HK-2 (cell line): ENCODE measurements at regions not wholly inside any gene's neighbourhood (a gene's known extent, or its start where the extent isn't known, plus 50 kb on each side); places are given as distances from the start of the nearest gene placed in this dataset.
"Not testable (repeated sequence)": the region's sequence is repeated elsewhere in the genome, so short reads cannot be mapped to it uniquely, and the experiment has no call there.

Source experiments
- DNase-seq: peaks from one replicate; pipeline ENCODE4 v3.0.0-alpha.2; 2018; ENCODE audit not compliant: unreplicated experiment

DNA sequence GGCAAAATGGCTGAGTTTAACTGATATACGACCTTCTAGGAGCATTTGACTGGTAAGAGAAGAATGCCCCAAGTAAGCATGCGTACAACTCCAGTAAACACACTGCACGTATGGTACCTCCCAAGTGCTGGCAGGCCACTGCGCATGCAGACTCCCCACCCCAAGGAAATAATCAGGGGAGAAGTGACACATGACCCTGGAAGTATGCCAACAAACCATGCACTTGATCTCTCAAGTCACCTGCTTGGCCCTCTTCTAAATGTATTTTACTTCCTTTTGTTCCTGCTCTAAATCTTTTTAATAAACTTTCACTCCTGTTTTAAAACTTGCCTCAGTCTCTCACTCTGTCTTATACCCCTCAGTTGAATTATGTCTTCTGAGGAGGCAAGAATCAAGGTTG, 129.8 kb upstream of the COL5A2 start:
- DNase-seq, result no peak

- DNase-seq, result no peak
Observed at GRCh38 chr2:189312211-189312610, 129.1 kb upstream of the WDR75 start.

DNA sequence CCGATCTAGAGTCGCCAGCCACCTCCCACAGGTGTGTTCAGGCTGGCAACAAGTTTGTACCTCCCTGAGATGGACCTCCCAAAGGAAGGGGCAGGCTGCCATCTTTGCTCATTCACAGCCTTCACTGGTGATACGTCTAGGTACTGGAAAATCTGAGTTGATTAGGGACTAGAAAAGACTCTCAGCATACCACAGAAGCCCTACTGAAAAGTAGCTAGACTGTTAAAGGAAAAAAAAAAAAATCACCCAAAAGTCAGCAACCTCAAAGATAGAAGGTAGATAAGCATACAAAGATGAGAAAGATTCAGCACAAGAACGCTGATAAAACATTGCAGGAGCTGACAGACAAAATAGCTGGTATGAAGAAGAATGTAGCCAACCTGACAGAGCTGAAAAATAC, 128.6 kb upstream of the WDR75 start:
- DNase-seq, result no peak

DNA sequence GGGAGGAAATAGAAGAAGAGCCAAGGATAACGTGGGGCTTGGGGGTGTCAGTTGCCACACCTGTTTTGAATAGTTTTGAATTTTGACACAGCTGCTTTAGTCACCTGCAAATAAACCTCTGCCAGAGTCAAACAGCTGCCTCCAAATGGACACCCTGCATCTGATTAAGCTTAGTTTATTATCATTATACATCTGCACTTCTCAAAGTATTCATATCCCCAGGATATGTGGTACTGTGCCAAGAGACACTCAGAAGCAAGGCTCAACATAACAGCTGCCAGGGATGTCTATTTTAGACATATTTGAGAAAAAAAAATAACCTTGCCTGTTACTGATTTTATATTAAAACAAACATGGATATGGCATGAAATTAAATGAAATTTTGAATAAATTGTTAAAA, 122.5 kb upstream of the WDR75 start:
- DNase-seq, result no peak

GRCh38 chr2:189319424-189319823, 121.8 kb upstream of the WDR75 start:
- not testable (repeated sequence) for DNase-seq

DNA sequence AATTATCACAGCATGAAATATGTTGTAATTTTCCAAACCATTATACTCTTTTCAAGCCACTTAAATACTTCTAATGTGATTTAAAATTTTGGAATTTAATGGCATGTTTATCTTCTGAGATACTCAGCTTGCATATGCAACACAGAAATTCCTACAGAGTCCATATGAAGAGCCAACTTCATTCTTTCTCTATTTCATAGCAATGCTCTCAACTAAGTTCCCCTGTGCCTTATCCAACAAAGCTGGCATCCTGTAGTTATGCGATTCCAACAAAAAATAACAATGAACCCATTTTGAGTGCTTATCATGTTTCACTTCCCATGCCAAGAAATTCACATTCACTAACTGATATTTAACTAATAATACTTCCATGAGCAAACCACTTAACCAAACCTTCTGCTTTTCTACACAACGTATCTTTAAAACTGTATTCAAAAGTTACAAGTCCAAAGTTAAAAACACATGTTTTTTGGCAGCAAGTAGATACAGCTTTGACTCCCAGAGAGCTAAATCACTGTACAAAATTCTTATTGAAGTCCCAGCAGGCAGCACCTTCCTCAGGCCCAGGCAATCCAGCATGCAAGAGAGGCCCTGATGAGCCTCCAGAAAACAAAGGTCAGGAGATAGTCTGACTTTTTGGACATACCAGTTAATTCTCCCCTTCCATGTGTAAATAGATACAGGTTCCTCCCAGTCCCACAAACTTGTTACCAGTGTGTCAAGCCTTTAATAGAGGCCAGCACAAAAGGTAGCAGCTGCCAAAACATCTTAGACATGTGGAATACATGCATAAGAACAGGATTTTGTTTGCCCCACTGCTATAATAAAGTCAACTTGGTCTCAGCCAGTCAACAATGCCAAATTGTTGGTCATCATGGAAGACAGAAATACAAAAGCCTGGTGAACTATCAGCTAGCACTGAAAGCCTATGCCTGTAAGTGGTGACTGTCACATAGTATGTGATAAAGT, 113.1 kb upstream of the WDR75 start:
- DNase-seq, result no peak

- no peak for DNase-seq
Observed at GRCh38 chr2:189328848-189329245, 112.4 kb upstream of the WDR75 start.

DNA sequence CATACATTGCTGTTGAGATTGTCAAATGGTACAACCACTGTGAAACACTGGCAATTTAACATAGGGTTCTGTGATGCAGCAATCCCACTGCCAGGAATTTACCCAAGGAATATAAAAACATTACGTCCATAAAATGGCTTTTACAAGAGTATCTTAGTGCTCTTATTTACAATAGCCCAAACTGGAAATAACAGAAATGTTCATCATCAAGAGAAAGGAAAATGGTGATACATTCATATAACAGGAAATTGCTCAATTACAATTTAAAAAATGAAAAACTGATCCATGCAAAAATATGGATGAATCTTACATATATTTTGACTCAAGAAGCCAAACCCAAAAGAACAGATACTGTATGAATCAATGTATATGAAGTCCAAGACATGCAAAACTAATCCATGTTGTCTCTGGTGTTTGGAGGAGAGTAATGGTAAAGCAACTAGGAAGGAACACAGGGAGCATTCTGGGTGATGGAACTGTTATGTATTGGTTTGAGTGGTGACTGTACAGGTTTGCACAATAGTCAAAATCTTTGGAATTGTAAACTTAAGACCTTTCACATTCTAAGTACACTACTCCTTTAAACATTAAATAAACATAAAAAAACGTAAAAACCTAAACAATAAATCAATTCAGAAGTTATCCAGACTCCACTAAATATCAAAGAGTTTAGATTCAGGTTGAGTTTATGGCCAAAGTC, 104.8 kb upstream of the WDR75 start:
- DNase-seq, result no peak

GRCh38 chr2:189337656-189338055, 103.6 kb upstream of the WDR75 start:
- no peak for DNase-seq

- DNase-seq, result no peak
Observed at GRCh38 chr2:189338115-189338514, 103.2 kb upstream of the WDR75 start.

GRCh38 chr2:189341077-189341476, 100.2 kb upstream of the WDR75 start:
- DNase-seq, result no peak

GRCh38 chr2:189344043-189344442, 97.2 kb upstream of the WDR75 start:
- no peak for DNase-seq

- peak; percentile 32 for DNase-seq
Observed at GRCh38 chr2:189347540-189347939, 93.7 kb upstream of the WDR75 start.

DNA sequence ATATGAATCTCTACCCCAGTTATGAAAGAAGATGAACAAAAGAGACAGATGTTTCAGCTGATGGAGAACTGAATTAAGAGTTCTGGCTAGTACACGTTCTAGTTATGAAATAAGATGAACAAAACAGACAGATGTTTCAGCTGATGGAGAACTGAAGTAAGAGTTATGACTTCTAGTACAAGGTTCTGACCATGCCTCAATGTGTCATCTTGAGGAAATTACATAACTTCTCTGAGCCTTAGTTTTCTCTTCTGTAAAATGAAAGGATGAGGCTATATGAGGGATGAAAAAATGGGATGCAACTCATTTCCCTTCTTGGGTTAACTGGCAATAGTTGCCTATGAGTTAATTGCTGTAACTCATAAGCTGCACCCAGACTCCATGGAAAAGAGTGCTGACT, 92.9 kb upstream of the WDR75 start:
- DNase-seq, result no peak

DNA sequence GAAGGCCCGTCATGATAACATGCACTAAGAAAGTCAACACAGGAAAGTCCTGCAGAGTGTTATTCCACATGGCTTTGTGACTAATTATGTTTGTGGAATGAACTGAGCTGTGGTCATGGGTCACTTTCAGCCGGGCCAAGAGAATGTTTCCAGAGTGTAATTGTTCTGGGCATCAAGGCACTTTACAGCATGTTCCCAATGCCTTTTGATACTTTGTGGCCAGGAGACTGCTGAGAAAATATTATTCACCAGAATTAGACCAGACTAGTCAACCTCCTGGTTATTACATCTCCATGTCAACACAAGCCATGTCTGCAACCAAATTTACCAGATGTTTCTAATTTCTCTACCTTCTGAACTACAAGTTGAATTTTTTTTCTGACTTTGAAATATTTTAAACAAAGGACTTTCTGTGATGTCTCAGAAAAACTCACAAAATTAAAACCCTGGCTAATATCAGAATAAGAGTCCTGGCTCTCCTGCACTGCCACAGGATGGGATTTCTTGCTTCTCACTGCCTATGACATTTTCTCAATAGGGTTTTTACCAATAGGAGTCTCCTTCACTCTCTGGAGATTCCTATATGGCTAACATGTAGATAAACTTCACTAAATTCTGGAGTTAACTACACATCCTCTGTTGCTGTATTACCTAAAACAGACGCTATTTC, 90.6 kb upstream of the WDR75 start:
- no peak for DNase-seq

GRCh38 chr2:189351933-189352332, 89.3 kb upstream of the WDR75 start:
- DNase-seq, result not testable (repeated sequence)

GRCh38 chr2:189357375-189357774, 83.9 kb upstream of the WDR75 start:
- DNase-seq, result peak; percentile 23

GRCh38 chr2:189360861-189361260, 80.4 kb upstream of the WDR75 start:
- no peak for DNase-seq

GRCh38 chr2:189362283-189362682, 79.0 kb upstream of the WDR75 start:
- no peak for DNase-seq

DNA sequence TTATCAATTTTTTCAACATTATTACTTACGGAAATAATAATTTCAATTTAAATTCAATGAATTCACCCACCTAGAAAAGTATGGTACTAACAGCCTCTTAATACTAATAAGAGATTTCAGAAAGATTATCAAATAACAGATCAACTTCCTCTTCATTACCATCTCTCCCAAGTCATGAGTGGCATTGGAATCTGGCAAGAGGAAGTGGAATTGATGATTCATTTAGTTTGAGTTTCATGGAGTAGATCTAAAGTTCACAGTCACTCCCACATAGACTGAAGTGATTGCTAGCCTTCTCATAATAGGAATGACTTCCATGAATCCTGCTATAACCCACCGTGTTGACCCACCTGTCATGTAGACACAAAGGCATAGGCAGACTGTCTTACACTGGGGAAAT, 77.7 kb upstream of the WDR75 start:
- no peak for DNase-seq

DNA sequence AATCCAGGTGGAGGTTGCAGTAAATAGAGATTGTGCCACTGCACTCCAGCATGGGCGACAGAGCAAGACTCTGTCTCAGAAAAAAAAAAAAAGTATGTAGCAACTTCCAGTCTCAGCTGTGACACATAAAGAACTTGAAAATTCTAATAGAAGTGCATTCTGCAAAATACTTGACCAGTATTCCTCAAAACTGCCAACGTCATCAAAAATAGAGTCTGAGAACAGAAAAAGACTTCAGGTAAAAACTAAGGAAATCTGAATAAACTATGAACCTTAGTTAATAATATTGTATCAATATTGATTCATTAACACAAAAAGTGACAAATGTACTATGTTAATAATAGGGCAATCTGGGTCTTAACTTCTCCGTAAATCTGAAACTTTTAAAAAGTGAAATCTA, 76.7 kb upstream of the WDR75 start:
- no peak for DNase-seq

DNA sequence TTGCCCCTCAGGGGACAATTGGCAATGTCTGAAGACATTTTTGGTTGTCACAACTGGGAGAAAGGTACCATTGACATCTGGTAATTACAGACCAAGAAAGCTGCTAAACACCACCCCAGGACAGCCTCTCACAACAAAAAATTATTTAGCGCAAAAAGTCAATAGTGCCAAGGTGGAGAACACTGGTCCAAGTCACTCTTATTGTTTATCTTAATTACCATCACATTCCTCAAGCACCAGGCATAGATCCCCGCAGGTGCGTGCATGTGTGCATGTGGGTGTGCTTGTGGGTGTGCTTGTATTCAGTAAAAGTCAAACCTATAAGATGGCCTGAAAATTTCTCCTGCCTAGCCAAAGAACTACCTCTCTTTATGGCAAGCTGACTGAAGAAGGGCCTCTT, 74.9 kb upstream of the WDR75 start:
- no peak for DNase-seq

GRCh38 chr2:189367343-189367742, 73.9 kb upstream of the WDR75 start:
- no peak for DNase-seq
